Nephron (organoid): ENCODE measurements at regions not wholly inside any gene's neighbourhood (a gene's known extent, or its start where the extent isn't known, plus 50 kb on each side); places are given as distances from the start of the nearest gene placed in this dataset.

ENCODE experiments used
- H3K27ac Mint-ChIP-seq, 3 experiments: 2 replicates each; pipeline ENCODE4 v1.8.0; 2020; ENCODE audit warnings: mixed read lengths in 3 of 3, mild to moderate bottlenecking in 2 of 3, moderate library complexity in 1 of 3
- H3K27me3 Mint-ChIP-seq: 2 replicates; pipeline ENCODE4 v1.8.0; 2021; ENCODE audit warnings: low read depth, mild to moderate bottlenecking, moderate library complexity, mixed read lengths
- H3K36me3 Mint-ChIP-seq: 2 replicates; pipeline ENCODE4 v1.8.0; 2020; ENCODE audit warnings: low read depth, mixed read lengths
- H3K4me1 Mint-ChIP-seq: 2 replicates; pipeline ENCODE4 v1.8.0; 2020; ENCODE audit warnings: mixed read lengths
- H3K4me3 Mint-ChIP-seq, 3 experiments: 2 replicates each; pipeline ENCODE4 v1.8.0; 2020; ENCODE audit warnings: mild to moderate bottlenecking in 3 of 3, mixed read lengths in 3 of 3, moderate library complexity in 2 of 3
- H3K9me3 Mint-ChIP-seq: 2 replicates; pipeline ENCODE4 v1.8.0; 2020; ENCODE audit warnings: mixed read lengths
- CTCF ChIP-seq, 3 experiments: fragments of 200-600 bp; sonication (generic); IDR thresholded peaks; one replicate each; pipeline ENCODE4 v1.5.0; 2021; ENCODE audit warnings: antibody characterized with exemption in 3 of 3; ENCODE audit not compliant: unreplicated experiment in 3 of 3

GRCh38 chr5:145471831-145472612 lies 363.1 kb downstream of the PRELID2 start:
- no peaks in the 10 kb centered on the region for H3K36me3 Mint-ChIP-seq
- H3K9me3 Mint-ChIP-seq, result no peaks in the 10 kb centered on the region
- peaks cover 18% of the 10 kb centered on the region for H3K4me1 Mint-ChIP-seq
- H3K4me3 Mint-ChIP-seq, result no peak overlapping the region
- no peaks in the 10 kb centered on the region for H3K27me3 Mint-ChIP-seq
- peak overlapping the region in 1 of 3 experiments; percentile 26 for H3K27ac Mint-ChIP-seq
- TF ChIP-seq CTCF (IDR thresholded peaks at IDR 0.05; ENCODE audit: unreplicated experiment in 3 of 3), result no peak

GRCh38 chr5:145471026-145471425 lies 364.1 kb downstream of the PRELID2 start:
- H3K27me3 Mint-ChIP-seq, result no peaks in the 10 kb centered on the region
- H3K36me3 Mint-ChIP-seq, result no peaks in the 10 kb centered on the region
- peaks cover 18% of the 10 kb centered on the region for H3K4me1 Mint-ChIP-seq
- H3K4me3 Mint-ChIP-seq, result no peak overlapping the region
- H3K9me3 Mint-ChIP-seq, result no peaks in the 10 kb centered on the region
- TF ChIP-seq CTCF (IDR thresholded peaks at IDR 0.05; ENCODE audit: unreplicated experiment in 3 of 3), result no peak
- H3K27ac Mint-ChIP-seq, result peak overlapping the region in 1 of 3 experiments; percentile 9

DNA sequence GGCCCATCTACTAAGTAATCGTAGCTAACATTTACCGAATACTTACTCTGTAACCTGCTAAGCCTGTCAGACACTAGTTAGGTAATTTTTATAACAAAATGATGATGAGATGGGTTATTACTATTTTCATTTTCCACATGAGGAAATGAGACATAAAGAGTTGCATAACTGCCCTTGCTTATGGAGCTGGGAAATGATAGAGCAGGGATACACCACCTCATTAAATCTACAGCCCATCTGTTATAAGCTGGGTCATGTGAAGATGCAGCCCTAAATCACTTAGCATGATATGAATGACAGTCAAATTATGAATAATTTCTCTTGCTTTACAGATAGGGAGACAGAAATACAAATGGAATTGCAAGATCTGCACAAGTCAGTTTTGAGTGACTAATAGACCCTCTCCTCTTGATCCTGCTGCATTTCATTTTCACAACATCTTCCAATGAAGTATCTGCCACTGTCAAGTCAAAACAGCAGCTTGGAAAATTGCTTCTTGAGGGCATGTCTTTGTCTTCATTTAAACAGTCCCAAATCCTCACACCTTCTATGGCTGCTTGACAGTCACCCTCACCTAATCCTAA lies 364.7 kb downstream of the PRELID2 start:
- Mint-ChIP-seq H3K4me1 (peaks cover 23% of the 10 kb centered on the region), H3K4me3 (no peak overlapping the region), H3K9me3 (no peaks in the 10 kb centered on the region), H3K36me3 (no peaks in the 10 kb centered on the region), H3K27ac (peak overlapping the region in 1 of 3 experiments; percentile 9), H3K27me3 (no peaks in the 10 kb centered on the region)
- no peak for TF ChIP-seq CTCF (IDR thresholded peaks at IDR 0.05; ENCODE audit: unreplicated experiment in 3 of 3)

- no peaks in the 10 kb centered on the region for H3K36me3 Mint-ChIP-seq
- no peak overlapping the region for H3K27ac Mint-ChIP-seq
- H3K4me1 Mint-ChIP-seq, result peaks cover 23% of the 10 kb centered on the region
- no peaks in the 10 kb centered on the region for H3K9me3 Mint-ChIP-seq
- TF ChIP-seq CTCF (IDR thresholded peaks at IDR 0.05; ENCODE audit: unreplicated experiment in 3 of 3), result no peak
- no peaks in the 10 kb centered on the region for H3K27me3 Mint-ChIP-seq
- no peak overlapping the region for H3K4me3 Mint-ChIP-seq
These were observed 367.7 kb downstream of the PRELID2 start for GRCh38 chr5:145467446-145467845.

DNA sequence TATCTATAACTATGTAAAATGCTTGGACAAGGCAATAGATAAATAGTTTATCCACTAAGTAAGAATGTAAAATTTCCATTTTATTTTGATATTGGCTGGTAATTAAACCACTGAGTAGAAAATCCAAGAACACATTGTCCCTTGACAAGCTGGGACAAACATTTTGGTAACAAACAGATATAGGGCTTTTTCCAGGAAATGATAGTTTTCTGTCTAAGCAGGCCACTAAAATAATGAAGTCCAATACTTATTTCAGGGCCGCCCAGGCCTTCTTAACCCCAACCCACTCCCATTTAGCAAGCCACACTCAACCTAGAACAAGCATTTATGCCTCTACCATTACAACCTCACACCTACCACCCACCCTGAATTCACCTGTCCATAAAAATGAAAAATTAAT lies 368.6 kb downstream of the PRELID2 start:
- peaks cover 20% of the 10 kb centered on the region for H3K4me1 Mint-ChIP-seq
- H3K9me3 Mint-ChIP-seq, result no peaks in the 10 kb centered on the region
- H3K4me3 Mint-ChIP-seq, result no peak overlapping the region
- H3K36me3 Mint-ChIP-seq, result no peaks in the 10 kb centered on the region
- TF ChIP-seq CTCF (IDR thresholded peaks at IDR 0.05; ENCODE audit: unreplicated experiment in 3 of 3), result no peak
- no peaks in the 10 kb centered on the region for H3K27me3 Mint-ChIP-seq
- peak overlapping the region in 2 of 3 experiments; percentile 16 to 49 for H3K27ac Mint-ChIP-seq
